Activated T-cell treated with anti-CD3 and anti-CD28 coated beads for 48 hours (primary cell): ENCODE measurements at regions not wholly inside any gene's neighbourhood (a gene's known extent, or its start where the extent isn't known, plus 50 kb on each side); places are given as distances from the start of the nearest gene placed in this dataset.
"Not testable (repeated sequence)": the region's sequence is repeated elsewhere in the genome, so short reads cannot be mapped to it uniquely, and the experiment has no call there.

Experiments
- DNase-seq: peaks from one replicate; pipeline ENCODE4 v3.0.0-alpha.2; 2020; ENCODE audit warnings: low read depth

DNA sequence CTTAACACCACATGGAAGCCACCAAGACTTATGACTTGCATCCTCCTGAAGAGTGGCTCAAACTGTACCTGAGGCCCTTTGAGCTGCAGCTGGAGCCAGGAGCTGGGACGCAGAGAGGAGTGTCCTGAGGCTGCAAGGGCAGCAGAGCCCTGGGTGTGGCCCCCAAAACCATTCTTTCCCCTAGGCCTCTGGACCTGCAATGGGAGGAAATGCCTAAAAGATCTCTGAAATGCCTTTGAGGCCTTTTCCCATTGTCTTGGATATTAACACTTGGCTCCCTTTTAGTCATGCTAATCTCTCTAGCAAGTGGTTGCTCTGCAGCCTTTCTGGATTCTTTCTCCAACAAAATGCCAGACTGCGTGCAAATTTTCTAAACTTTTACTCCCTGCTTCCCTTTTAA, 156.1 kb downstream of the SLC38A4 start:
- DNase-seq = no peak

- DNase-seq = no peak
These were observed 158.2 kb downstream of the SLC38A4 start for GRCh38 chr12:46667551-46667950.

DNA sequence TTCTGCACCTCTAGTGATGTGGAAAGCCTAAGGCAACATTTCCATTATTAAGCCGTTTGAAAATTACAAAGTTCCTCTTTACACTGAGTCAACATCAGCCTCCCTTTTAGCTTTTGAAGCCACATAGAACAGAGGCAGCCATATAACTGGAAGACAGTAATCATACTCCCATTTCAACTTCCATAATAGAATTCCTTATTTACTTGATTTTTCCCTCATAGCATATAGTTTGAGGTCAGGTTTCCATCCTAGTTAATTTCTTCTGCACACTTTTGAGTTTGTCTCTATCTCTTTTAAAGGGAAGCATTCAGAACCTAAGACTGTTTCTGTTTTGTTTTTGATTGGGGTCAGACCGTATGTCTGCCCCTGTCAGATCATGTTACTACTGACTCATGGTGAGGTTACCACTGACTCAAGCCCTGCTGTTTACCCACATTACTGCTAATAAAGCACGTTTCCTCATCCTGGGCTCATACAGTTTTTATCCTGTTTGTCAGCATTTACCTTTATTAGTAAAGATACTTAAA, 161.0 kb downstream of the SLC38A4 start:
- no peak for DNase-seq

DNA sequence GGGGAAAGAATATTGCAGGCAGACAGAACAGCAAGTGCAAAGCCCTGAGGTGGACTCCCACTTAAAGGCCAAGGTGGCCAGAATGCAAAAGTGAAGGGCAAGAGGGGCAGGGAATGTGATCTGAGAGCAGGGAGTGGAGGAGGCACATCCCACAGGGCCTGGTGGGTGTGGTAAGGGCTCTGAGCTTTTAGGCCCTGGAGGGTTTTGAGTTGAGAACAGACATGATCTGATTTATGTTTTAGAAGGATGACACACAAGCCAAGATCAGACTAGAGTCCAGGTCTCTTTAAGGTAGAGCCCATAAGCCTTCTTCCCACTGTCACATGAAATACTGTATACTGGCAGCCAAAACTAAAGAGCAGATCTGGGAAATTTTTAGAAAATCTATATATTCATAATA, 162.5 kb downstream of the SLC38A4 start:
- DNase-seq = no peak

GRCh38 chr12:46661110-46661845, 164.5 kb downstream of the SLC38A4 start:
- no peak for DNase-seq

DNA sequence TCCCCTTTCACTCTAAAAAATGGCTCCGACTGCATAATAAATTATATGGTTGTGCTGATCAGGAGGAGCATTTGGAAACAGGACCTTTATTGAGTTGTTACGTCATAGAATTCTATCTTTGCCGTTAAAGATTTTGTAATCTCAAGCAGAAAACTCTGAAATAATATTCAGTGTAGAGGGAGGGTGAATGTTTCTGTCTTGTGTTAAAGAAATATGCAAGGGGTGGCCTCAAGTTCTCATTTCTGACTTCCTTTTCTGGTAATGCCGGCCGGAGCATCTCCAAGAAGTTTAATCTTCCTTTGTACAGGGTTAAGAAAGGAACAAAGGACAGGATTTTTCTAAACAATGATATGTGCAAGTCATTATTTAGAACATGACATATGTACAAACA, 165.1 kb downstream of the SLC38A4 start:
- no peak for DNase-seq

DNA sequence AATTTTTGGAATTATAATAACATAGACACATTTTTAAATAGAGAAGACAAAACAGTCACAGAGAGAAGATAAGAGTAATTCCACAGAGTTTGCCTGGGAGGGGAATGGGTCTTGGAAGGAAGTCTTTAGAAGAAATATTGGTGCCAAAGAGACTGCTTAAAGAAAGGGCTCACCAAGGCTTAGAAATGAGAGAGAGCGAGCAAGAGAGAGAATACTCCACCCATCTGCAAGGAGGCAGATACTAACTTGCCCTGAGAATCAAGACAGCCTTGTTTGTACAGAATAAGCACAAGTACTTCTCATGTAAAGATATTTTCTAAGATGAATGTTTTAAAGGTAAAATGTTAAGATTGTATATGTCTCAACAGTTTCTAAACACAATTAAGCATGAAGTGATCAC, 165.5 kb downstream of the SLC38A4 start:
- DNase-seq = no peak

- DNase-seq = no peak
These were observed 166.0 kb downstream of the SLC38A4 start for GRCh38 chr12:46659824-46660223.

GRCh38 chr12:46659032-46659650, 166.7 kb downstream of the SLC38A4 start:
- DNase-seq = no peak

- no peak for DNase-seq
These were observed 168.1 kb downstream of the SLC38A4 start for GRCh38 chr12:46657453-46658411.

DNA sequence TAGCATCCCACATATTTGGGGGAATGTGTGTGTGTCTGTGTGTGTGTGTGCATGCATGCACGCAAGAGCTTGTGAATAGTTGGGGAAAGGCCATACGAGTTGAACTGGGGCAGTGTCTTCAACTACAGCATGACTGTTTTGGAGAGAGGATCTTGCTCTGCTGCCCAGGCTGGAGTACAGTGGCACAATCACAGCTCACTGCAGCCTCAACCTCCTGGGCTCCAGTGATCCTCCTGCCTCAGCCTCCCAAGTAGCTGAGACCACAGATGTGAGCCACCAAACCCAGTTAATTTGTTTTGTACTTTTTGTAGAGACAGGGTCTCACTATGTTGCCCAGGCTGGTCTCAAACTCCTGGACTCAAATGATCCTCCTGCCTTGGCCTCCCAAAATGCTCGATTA, 169.8 kb downstream of the SLC38A4 start:
- not testable (repeated sequence) for DNase-seq

DNA sequence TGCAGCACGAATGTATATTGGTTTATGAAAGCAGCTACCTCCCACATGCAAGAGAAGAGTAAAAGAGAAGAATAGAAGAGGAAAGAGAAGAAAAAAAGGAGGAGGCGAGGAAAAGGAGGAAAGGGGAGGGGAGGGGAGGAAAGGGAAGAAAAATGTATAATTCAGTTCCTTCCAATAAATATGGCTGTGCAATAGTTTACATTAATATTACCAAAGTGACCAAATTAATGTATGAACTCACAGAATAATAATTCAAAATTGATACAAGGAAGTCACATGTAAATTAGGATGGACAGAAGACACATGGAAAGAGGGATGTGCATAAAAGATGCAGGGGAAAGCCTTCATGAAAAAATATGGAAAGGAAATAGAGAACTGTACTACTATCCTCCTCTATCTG, 172.5 kb downstream of the SLC38A4 start:
- no peak for DNase-seq

GRCh38 chr12:46652692-46653091, 173.1 kb downstream of the SLC38A4 start:
- no peak for DNase-seq

GRCh38 chr12:46650688-46651087, 175.1 kb downstream of the SLC38A4 start:
- no peak for DNase-seq

- no peak for DNase-seq
These were observed 176.4 kb downstream of the SLC38A4 start for GRCh38 chr12:46649433-46649832.

- no peak for DNase-seq
These were observed 178.8 kb downstream of the SLC38A4 start for GRCh38 chr12:46647034-46647433.

DNA sequence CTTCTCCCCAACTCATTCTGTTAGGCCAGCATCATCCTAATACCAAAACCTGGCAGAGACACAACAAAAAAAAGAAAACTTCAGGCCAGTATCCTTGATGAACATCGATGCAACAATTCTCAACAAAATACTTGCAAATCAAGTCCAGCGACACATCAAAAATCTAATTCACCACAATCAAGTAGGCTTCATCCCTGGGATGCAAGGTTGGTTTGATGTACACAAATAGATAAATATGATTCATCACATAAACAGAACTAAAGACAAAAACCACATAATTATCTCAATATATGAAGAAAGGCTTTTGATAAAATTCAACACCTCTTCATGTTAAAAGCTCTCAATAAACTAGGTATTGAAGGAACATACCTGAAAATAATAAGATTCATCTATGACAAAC, 184.1 kb downstream of the SLC38A4 start:
- DNase-seq = not testable (repeated sequence)

DNA sequence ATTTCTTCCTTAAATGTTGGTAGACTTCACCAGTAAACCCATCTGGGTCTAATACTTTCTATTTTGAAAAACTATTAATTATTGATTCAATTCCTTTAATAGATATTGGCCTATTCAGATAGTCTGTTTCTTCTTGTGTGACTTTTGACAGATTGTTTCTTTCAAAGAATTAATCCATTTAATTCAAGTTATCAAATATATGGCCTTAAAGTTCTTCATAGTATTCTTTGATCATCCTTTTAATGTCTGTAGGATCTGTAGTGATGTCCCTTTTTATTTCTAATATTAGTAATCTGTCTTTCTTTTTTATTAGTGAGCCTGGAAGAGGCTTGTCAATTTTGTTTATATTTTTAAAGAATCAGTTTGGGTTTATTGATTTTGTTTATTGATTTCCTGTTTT, 190.0 kb downstream of the SLC38A4 start:
- no peak for DNase-seq

DNA sequence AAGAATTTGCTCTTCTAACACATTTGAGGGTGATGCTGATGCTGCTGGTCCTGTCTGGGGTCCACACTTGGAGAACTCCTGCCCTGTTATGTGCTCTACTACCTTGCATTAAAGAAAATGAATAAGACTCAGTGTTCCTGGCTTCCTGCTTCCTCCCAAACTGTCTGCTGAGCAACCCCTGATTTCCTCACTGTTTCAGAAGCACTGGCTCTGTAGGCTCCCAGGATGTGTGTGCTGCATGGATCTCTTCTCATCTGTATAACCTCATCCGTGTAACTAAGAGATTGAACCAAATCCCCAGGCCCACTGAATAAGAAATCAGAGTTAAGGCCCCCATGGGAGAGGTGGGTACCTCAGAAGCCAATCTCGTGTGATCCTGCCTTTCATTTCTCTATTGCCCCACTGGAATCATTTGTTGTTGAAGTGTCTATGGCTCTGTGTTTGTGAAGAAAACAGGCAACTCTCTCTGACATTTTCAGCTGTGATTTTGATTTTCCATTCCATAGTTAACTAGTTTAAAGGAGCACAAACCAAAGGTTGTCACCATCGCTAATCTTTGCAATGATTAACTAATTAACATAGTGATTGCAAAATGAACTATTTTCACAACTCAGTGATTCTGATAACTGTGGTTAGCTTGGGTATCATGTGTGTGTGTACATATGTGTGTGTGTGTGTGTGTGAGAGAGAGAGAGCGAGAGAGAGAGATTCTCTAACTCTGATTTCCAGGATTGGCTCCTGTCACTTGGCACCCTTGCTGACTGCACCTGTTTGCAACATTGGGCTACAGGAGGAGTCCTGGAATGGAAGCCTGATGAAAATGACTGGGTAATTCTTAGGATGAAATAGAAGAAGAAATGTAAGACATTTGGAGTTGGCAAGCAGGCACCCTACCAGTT, 196.2 kb downstream of the SLC38A4 start:
- no peak for DNase-seq

- no peak for DNase-seq
These were observed 197.6 kb downstream of the SLC38A4 start for GRCh38 chr12:46628176-46628575.

DNA sequence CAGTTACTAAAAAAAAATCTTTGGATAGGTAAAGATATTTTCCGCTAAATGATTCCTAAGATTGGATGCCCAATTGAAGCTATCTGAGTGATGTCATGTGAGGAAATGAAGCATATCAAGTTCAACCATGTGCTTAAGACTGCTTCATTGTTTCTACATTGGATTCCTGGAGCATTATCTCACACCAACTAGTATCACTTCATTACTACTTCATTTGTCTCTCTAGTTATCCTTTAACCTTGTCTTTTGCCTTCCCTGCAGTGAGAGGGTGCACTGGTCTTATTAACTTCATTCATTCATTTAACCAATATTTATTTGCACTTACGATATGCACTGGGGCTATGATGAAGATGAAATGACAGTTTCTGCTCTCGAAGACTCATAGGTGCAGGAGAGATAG, 198.1 kb downstream of the SLC38A4 start:
- DNase-seq = no peak
